ENCODE measurements at regions not wholly inside any gene's neighbourhood (a gene's known extent, or its start where the extent isn't known, plus 50 kb on each side); places are given as distances from the start of the nearest gene placed in this dataset.

- H3K9me3 Mint-ChIP-seq = no peaks in the 10 kb centered on the region
- H3K4me3 Mint-ChIP-seq = no peak overlapping the region
- H3K4me1 Mint-ChIP-seq = no peaks in the 10 kb centered on the region
- TF ChIP-seq CTCF (conservative IDR thresholded peaks at IDR 0.05) = no peak
- H3K27me3 Mint-ChIP-seq (ENCODE audit: low read depth) = no peaks in the 10 kb centered on the region
- no peak for DNase-seq (ENCODE audit: low read depth, low spot score)
- no peak overlapping the region for H3K27ac Mint-ChIP-seq (ENCODE audit: unreplicated experiment)
- H3K36me3 Mint-ChIP-seq (ENCODE audit: low read depth) = no peaks in the 10 kb centered on the region
Measured at GRCh38 chr9:118362123-118362522, 657.9 kb downstream of the TLR4 start.

GRCh38 chr9:118362596-118362995 is 658.4 kb downstream of the TLR4 start:
- no peaks in the 10 kb centered on the region for H3K9me3 Mint-ChIP-seq
- no peak for TF ChIP-seq CTCF (conservative IDR thresholded peaks at IDR 0.05)
- no peaks in the 10 kb centered on the region for H3K27me3 Mint-ChIP-seq (ENCODE audit: low read depth)
- H3K36me3 Mint-ChIP-seq (ENCODE audit: low read depth) = no peaks in the 10 kb centered on the region
- H3K4me1 Mint-ChIP-seq = no peaks in the 10 kb centered on the region
- no peak overlapping the region for H3K27ac Mint-ChIP-seq (ENCODE audit: unreplicated experiment)
- no peak overlapping the region for H3K4me3 Mint-ChIP-seq
- DNase-seq (ENCODE audit: low read depth, low spot score) = no peak

- Mint-ChIP-seq H3K9me3 (no peaks in the 10 kb centered on the region), H3K36me3 (ENCODE audit: low read depth) (no peaks in the 10 kb centered on the region), H3K27me3 (ENCODE audit: low read depth) (no peaks in the 10 kb centered on the region), H3K4me1 (no peaks in the 10 kb centered on the region), H3K4me3 (no peak overlapping the region), H3K27ac (ENCODE audit: unreplicated experiment) (no peak overlapping the region)
- no peak for DNase-seq (ENCODE audit: low read depth, low spot score)
- TF ChIP-seq CTCF (conservative IDR thresholded peaks at IDR 0.05) = no peak
Measured at GRCh38 chr9:118364266-118365106, 660.3 kb downstream of the TLR4 start.

- Mint-ChIP-seq H3K4me1 (no peaks in the 10 kb centered on the region), H3K36me3 (ENCODE audit: low read depth) (no peaks in the 10 kb centered on the region), H3K27ac (ENCODE audit: unreplicated experiment) (no peak overlapping the region), H3K4me3 (no peak overlapping the region), H3K9me3 (no peaks in the 10 kb centered on the region), H3K27me3 (ENCODE audit: low read depth) (no peaks in the 10 kb centered on the region)
- no peak for TF ChIP-seq CTCF (conservative IDR thresholded peaks at IDR 0.05)
- DNase-seq (ENCODE audit: low read depth, low spot score) = no peak
Measured at GRCh38 chr9:118366228-118366627, 662.0 kb downstream of the TLR4 start.

- no peak for DNase-seq (ENCODE audit: low read depth, low spot score)
- Mint-ChIP-seq H3K9me3 (no peaks in the 10 kb centered on the region), H3K4me1 (no peaks in the 10 kb centered on the region), H3K4me3 (no peak overlapping the region), H3K27me3 (ENCODE audit: low read depth) (no peaks in the 10 kb centered on the region), H3K27ac (ENCODE audit: unreplicated experiment) (no peak overlapping the region), H3K36me3 (ENCODE audit: low read depth) (no peaks in the 10 kb centered on the region)
- no peak for TF ChIP-seq CTCF (conservative IDR thresholded peaks at IDR 0.05)
Measured at GRCh38 chr9:118367383-118367782, 663.2 kb downstream of the TLR4 start.
